Fibroblast of upper back skin (primary cell): ENCODE measurements at regions not wholly inside any gene's neighbourhood (a gene's known extent, or its start where the extent isn't known, plus 50 kb on each side); places are given as distances from the start of the nearest gene placed in this dataset.

Experiments
- DNase-seq: peaks from one replicate; pipeline ENCODE4 v3.0.0-alpha.2; 2013

DNA sequence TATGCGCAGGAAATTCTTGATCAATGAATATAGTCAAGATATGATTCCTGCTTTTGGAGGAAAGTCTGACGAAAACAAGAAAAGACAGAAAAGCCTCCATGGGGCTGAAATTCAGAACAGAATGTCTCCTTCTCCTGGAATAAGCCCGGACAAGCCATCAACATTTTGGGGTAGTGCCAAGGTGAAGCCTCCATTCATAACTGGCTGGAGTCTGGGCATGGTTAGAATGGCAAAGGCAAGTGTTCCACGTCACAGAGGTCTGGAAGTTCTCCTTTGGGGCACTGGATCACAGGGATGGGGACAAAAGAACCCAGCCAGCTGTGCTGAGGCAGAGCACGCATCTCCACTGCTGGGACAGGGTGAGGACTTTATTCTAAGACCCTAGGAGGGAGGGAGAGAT, 505.7 kb downstream of the CMPK2 start:
- no peak for DNase-seq

DNA sequence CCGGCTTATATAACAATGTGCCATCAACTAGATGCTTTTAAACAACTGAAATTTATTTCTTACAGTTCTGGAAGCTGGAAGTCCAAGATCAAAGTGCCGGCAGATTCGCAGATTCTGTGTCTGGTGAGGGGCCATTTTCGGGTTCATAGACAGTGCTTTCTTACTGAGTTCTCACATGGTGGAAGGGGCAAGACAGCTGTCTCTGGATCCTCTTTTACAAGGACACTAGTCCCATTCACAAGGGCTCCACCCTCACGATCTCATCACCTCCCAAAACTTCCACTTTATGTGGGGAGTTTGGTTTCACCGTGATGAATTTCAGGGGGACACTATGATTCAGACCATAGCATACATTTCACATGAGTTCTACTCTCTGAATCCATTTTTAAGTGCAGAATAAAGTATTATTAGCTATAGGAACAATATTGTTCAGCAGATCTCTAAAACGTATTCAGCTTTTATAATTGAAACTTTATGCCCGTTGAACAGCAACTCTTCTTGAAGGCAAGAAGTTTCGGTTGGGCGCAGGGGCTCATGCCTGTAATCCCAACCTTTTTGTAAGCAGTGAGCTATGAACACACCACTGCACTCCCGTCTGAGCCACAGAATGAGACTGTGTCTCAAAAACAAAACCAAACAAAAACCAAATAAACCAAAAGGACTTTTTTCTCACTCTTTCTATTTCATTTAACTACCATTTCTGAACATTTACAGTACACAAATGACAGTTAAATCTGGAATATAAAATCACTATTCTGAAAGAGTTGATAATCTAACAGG, 502.8 kb downstream of the CMPK2 start:
- DNase-seq: no peak

DNA sequence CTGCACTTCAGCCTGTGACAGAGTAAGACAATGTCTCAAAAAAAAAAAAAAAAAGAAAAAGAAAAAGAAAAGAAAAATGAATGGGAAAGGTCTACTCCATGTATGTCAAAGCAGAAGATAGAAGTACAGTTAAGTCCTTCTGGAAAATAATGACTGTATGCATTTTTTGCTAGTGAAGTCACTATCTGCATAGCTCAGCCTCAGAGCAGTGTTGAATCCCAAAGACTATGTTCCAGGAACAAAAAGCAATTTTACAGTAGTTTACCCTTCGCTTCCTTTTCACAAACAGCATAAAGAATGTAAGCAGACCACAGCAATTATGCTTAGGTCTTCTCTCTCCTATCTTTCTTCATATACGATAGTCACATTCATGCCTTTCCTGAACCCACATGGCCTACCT, 497.4 kb downstream of the CMPK2 start:
- DNase-seq: peak; percentile 85

DNA sequence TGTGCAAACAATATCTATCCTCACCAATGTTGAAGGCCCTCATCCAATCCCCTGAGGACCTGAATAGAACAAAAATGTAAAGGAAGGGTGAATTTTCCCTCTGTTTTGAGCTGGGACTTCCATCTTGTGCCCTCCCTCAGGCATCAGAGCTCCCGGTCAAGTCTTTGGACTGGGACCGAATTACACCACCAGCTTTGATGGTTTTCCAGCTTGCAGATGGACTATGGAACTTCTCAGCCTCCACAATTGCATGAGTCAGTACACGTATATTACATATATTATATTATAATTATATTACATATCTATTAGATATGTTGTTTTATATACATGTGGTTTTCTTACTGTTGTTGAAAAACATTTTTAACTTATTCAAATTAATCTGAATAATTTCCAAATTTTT, 496.4 kb downstream of the CMPK2 start:
- DNase-seq: no peak

DNA sequence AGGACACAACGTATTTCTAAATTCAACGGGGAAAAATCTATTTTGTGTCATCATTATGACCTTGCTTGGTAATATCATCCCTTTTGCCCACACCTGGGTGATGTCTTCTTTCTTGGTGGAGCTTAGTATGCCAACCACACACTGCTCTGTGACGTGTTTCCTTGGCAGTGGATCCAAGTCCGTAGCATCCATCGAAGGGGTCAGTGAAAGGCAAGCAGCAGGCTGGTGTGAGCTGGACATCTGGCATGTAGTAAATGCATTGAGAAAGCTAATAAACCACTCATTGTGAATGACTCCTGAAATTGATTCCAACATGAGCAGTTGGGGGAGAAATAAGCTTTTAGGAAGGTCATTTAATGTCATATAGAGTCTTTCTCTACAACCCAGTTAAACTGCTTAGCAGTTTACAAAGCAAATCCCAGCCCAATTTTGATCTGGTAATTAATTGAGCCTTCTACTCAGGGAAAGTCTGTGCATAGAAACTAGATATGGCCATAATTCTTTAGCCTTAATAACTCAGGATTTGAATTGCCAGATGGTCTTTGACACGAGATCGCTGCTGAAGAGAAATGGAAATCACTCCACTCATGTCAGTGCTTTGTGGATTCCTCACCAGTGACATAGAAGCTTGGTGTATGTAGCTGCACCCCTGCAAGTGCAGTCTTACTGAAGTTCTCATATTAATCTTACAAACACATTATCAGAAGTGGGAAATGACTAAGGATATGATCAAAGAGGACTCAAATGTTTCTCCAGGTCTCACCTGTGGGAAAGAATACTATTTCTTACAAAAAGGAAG, 494.8 kb downstream of the CMPK2 start:
- DNase-seq: peak; percentile 43

- DNase-seq: peak; percentile 99
Observed at GRCh38 chr2:6372317-6372901, 493.3 kb downstream of the CMPK2 start.

DNA sequence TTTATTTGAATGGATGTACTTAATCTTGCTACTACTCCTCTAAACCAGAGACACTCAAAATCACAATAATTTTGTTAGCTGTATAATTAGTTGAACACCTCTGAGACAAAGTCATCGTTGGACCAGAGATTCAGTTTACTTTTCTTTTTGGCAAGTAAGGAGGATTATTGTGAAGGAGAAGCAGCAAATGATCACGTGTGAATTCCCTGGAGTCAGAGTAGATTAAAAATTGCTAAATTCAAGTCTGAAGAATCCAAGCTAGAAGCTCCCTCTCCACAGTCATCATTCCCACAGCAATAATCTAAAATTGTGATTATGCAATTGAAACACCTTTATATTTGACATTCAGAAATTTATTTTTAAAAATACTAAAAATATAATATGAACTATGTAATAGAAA, 484.4 kb downstream of the CMPK2 start:
- DNase-seq: no peak

DNA sequence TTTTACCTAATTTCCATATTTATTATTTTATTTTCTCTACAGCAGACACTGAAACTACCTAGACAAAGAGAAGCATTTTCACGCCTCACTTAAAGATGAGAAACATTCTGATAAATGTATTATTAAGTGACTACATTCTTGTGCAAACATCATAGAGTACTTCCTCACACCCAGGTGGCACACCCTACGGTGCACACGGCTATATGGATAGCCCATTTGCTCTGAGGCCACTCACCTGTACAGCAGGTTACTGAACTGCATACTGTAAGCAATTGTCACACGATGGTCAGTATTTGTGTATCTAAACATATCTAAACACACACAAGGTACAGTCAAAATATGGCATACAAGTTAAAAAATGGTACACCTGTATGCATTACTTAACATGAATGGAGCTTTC, 481.4 kb downstream of the CMPK2 start:
- no peak for DNase-seq

- no peak for DNase-seq
Observed at GRCh38 chr2:6392354-6392753, 473.4 kb downstream of the CMPK2 start.

GRCh38 chr2:6392966-6393365, 472.7 kb downstream of the CMPK2 start:
- peak; percentile 67 for DNase-seq

DNA sequence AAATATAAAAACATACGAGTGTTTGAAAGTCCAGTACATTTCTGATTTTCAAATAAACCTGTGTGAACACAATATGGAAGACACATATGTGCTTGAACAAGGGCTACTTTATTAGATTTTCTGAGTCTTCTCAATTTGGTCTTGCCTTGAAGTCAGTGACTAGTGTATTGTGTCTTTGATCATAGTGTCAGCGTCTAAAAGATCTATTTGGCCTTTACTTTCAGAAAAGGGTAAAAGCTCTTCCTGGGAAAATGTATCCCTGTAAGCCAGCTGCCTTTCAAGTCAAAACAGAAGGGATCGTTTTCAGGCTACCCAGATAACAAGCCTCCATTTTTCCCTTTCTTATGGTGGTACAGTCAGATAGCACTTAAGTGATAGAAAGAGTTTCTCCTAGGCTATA, 471.9 kb downstream of the CMPK2 start:
- DNase-seq: no peak

DNA sequence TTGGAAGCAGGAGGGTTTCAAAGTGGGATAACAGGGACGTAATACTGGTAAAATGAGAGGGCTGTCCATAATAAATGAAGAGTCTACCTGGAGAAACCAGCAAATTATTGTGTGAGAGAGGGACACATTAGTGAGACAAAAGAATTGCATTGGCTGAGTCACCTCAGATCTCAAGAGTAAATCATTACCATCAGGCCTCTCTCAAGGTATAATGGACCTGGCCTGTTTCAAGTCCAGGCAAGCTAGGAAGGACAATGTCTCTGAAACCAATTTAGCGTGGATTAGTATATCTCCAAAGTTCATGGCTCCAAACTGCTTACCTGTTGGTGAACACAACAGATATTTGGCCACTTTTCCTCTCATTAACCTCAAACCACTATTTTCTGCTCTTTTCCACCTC, 471.4 kb downstream of the CMPK2 start:
- DNase-seq: no peak

DNA sequence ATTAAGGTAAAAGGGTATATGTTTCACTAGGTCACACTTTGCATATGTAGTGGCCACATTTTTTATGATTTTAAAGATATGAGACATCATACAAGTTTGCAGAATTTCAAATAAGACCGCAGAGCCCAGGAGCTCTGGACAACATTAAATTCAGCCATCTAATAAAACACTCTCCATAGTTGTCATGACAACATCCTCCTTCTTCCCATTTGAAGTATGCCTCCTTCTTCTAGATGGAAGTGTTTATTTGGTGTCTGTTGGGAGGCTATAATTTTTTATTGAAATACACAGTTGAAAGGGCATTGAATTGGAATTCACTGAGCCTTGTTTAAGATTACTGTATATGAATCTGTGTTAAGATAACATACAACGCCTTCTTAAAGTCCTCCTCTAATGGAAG, 467.3 kb downstream of the CMPK2 start:
- no peak for DNase-seq

DNA sequence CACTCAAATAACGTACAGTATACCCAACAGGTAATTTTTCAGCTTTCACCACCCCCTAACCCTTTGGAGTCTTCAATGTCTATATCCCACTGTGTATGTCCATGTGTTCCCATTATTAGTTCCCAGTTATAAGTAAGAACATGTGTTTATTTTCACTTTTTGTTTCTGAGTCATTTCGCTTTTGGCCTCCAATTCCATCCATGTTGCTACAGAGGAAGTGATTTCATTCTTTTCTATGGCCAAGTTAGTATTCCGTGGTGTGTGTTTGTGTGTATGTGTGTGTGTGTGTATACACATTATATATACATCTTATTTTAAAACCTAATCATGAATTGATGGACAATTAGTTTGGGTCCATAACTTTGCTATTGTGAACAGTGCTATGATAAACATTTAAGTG, 464.4 kb downstream of the CMPK2 start:
- DNase-seq: peak; percentile 44

GRCh38 chr2:6408057-6408456, 457.6 kb downstream of the CMPK2 start:
- no peak for DNase-seq

DNA sequence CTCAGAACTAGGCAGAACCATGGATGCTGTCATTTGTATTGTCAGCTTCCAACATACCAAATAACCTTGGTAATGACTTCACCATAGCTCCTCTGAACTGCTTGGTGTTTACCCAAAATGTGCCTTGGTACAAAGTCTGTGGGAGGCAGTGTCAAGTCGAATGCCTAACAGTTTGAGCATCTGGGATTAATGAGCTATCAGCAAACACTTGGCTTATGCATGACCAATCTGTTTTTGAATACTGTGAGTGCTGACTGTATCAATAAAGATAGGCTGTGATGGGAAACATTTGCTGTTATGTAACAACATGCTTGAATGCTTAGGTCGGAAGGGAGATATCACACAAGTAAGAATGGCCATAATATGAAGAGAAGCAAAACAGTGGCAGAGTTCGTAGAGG, 455.4 kb downstream of the CMPK2 start:
- DNase-seq: peak; percentile 46

- DNase-seq: peak; percentile 57
Observed at GRCh38 chr2:6412533-6413091, 453.1 kb downstream of the CMPK2 start.

DNA sequence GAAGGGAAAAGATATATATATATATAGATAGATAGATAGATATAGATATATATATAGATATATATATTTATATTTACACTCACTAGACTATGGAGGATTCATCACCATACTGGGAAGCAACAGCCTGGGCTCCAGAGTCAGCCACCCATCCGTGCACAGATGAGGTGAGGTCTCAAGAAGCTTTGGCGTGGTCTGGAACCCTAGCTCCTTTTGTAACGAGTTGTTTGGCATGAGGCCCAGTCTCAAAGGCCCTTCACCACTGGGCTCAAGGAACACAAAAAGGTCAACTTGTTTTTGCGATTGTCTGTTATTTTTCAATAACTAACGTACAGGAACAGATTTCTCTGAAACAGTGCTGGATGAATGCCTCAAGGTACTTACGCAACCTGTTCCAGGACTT, 448.7 kb downstream of the CMPK2 start:
- DNase-seq: no peak

GRCh38 chr2:6418291-6418690, 447.4 kb downstream of the CMPK2 start:
- no peak for DNase-seq

DNA sequence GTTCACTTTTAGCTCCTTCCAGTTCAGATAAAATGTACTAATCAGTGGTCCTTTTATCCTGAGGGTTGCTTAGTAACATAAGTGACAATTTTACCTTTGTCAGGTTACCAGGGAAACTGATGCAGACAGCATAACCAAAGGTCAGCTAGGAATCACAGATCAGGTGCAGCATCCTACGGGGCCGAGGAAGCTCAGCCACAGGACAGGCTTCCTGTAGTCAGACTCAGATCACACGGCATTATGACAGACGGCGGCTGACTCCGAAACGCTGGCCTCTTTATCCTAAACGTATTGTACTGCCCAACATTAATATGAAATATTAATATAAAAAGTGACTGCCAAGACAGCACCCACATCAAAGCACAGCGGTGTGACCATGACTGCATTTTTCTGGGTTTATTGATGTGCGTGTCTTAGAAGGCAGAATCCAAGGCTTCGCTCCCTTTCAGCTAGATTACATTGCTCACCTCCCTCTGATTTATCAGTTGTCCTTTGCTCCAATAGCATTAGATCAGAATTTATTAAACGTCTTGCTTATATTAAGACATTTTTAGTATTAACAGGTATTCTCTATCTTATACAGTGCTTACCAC, 444.5 kb downstream of the CMPK2 start:
- DNase-seq: no peak

- no peak for DNase-seq
Observed at GRCh38 chr2:6421888-6422287, 443.8 kb downstream of the CMPK2 start.

DNA sequence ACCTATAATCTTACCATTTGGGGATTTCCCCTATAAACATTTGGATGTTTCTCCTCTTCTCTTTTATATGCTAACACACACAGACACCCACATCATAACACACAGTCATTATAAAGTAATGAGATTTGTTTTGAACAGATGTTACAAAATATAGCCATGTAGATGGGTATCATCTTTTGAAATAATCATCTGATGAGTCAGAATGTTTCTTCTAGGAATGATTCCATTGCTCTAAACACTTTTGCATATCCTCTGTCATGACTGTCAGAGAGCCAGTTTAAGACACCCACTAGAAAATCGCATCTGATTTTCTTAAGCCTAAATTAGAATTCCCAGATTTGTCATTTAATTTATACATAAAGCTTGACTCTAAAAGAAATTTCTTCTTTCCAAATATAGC, 442.6 kb downstream of the CMPK2 start:
- DNase-seq: peak; percentile 50

DNA sequence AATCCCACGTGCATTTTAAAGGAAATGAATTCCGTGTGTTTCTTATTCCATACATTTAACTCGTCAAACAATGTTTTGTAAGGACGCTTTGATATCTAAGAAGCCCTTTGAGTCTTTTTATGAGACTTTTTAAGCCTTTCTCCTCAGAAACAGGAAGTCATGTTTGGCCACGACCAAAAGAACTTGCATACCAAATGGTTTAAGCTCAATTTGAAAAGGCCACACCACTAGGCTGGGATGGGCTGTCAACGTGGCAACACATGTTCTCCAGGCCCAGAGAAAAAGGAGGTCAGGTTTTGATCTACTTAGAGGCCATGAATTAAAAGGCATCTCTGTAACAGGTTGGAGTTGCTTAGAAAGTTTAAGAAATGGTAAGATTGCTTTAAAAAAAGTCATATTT, 441.8 kb downstream of the CMPK2 start:
- DNase-seq: peak; percentile 59
